Endodermal cell (in vitro differentiated cells): ENCODE measurements at regions not wholly inside any gene's neighbourhood (a gene's known extent, or its start where the extent isn't known, plus 50 kb on each side); places are given as distances from the start of the nearest gene placed in this dataset.

Source experiments
- DNase-seq: peaks from one replicate; pipeline ENCODE4 v3.0.0-alpha.2; 2017
- H3K27ac ChIP-seq: 2 replicates; pipeline ENCODE4 v1.5.1; 2013; ENCODE audit warnings: mild to moderate bottlenecking, low read depth, low read length, moderate library complexity
- H3K27me3 ChIP-seq: 2 replicates; pipeline ENCODE4 v1.6.1; 2013; ENCODE audit warnings: mild to moderate bottlenecking, low read length, moderate library complexity; ENCODE audit not compliant: insufficient read depth, control insufficient read depth, poor library complexity, severe bottlenecking
- H3K36me3 ChIP-seq: 2 replicates; pipeline ENCODE4 v1.7.0; 2013; ENCODE audit warnings: mild to moderate bottlenecking, low read length, moderate library complexity; ENCODE audit not compliant: control insufficient read depth, insufficient read depth
- H3K4me1 ChIP-seq: one replicate; pipeline ENCODE4 v1.7.0; 2013; ENCODE audit warnings: low read length; ENCODE audit not compliant: control insufficient read depth, insufficient read depth
- H3K4me3 ChIP-seq: 2 replicates; pipeline ENCODE4 v1.5.1; 2013; ENCODE audit warnings: mild to moderate bottlenecking, low read length, moderate library complexity
- H3K9ac ChIP-seq: 2 replicates; pipeline ENCODE4 v1.6.1; 2013; ENCODE audit warnings: mild to moderate bottlenecking, low read length, moderate library complexity; ENCODE audit not compliant: poor library complexity, severe bottlenecking; ENCODE audit errors: extremely low read depth
- H3K9me3 ChIP-seq: 2 replicates; pipeline ENCODE4 v1.6.1; 2013; ENCODE audit warnings: mild to moderate bottlenecking, low read length, moderate library complexity; ENCODE audit not compliant: control insufficient read depth
- H3K27ac Mint-ChIP-seq: 2 replicates; pipeline ENCODE4 v1.8.0; 2020; ENCODE audit warnings: mixed read lengths
- H3K27me3 Mint-ChIP-seq: 2 replicates; pipeline ENCODE4 v1.8.0; 2021; ENCODE audit warnings: mild to moderate bottlenecking, mixed read lengths; ENCODE audit not compliant: insufficient read depth
- H3K36me3 Mint-ChIP-seq: 2 replicates; pipeline ENCODE4 v1.8.0; 2020; ENCODE audit warnings: low read depth, mixed read lengths
- H3K4me1 Mint-ChIP-seq: 2 replicates; pipeline ENCODE4 v1.8.0; 2020; ENCODE audit warnings: mixed read lengths
- H3K4me3 Mint-ChIP-seq: 2 replicates; pipeline ENCODE4 v1.8.0; 2020; ENCODE audit warnings: mild to moderate bottlenecking, moderate library complexity, mixed read lengths
- H3K9me3 Mint-ChIP-seq: 2 replicates; pipeline ENCODE4 v1.8.0; 2020; ENCODE audit warnings: mild to moderate bottlenecking, mixed read lengths
- WGBS, 2 experiments: methylation state at CpG; one replicate each; pipeline versions ENCODE4 v1.1.5 to v1.1.7; 2013; ENCODE audit warnings: missing lambda C conversion rate in 2 of 2, mixed read lengths in 1 of 2; ENCODE audit not compliant: insufficient coverage in 1 of 2, insufficient read length in 1 of 2; 5-methylcytosine and 5-hydroxymethylcytosine counted together
- TF ChIP-seq, protein P1 (sequence below): fragments of 200-600 bp; sonication (generic); conservative IDR thresholded peaks from 2 replicates; pipeline ENCODE4 v1.5.0; 2021; ENCODE audit warnings: antibody characterized with exemption, mild to moderate bottlenecking

DNA sequence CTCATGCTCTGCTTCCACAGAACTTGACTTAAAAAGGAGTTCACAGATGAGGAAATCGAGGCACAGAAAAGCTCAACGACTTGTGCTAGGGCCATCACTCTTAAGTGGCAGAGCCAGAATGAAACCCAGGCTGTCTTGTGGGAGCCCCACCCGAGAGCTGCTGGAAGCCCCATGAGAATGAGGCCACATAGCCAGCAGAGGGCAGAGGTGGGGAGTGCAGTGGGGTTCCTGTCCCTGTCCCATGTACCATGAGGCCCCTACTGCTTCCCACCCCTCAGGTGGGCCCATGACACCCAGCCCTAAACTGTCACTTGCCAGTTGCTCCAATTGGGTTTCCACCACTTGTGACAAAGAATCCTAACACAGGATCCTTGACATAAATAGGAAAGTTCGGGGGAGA is 175.9 kb downstream of the IRS2 start:
- Mint-ChIP-seq H3K9me3 (no peaks in the 10 kb centered on the region), H3K4me3 (no peak overlapping the region), H3K4me1 (no peaks in the 10 kb centered on the region), H3K27ac (no peak overlapping the region), H3K36me3 (no peaks in the 10 kb centered on the region), H3K27me3 (no peaks in the 10 kb centered on the region)
- WGBS, 2 experiments, result 79 to 86% methylated on average over 3 to 4 of the region's 4 CpGs
- Histone ChIP-seq H3K9ac (no peak overlapping the region), H3K4me1 (no peaks in the 10 kb centered on the region), H3K27ac (no peak overlapping the region), H3K27me3 (no peaks in the 10 kb centered on the region), H3K36me3 (no peaks in the 10 kb centered on the region), H3K9me3 (no peaks in the 10 kb centered on the region), H3K4me3 (no peak overlapping the region)
- peak; percentile 84 for DNase-seq
- TF ChIP-seq, protein P1, sequence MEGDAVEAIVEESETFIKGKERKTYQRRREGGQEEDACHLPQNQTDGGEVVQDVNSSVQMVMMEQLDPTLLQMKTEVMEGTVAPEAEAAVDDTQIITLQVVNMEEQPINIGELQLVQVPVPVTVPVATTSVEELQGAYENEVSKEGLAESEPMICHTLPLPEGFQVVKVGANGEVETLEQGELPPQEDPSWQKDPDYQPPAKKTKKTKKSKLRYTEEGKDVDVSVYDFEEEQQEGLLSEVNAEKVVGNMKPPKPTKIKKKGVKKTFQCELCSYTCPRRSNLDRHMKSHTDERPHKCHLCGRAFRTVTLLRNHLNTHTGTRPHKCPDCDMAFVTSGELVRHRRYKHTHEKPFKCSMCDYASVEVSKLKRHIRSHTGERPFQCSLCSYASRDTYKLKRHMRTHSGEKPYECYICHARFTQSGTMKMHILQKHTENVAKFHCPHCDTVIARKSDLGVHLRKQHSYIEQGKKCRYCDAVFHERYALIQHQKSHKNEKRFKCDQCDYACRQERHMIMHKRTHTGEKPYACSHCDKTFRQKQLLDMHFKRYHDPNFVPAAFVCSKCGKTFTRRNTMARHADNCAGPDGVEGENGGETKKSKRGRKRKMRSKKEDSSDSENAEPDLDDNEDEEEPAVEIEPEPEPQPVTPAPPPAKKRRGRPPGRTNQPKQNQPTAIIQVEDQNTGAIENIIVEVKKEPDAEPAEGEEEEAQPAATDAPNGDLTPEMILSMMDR, result peak; percentile 81

DNA sequence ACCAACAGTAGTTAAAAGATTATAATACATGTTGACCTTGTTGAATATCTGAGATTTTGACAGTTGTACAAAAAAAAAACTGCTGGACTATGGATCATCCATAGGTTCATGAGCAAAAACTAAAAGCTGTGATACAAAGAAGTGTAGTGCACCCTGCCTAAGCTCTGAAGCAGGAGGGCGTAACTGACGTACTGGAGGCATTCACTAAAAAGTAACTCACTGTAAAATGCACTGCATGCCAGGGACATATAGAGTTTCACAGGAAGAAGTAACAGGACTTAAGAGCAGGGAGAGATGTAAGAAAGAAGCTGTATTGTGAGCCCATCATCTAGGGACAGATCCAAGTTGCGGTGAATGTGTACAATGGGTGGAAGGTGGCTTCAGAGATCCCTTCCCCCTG is 177.9 kb downstream of the IRS2 start:
- 94 to 95% methylated on average over 2 of the region's 3 CpGs for WGBS, 2 experiments
- no peak for DNase-seq
- Histone ChIP-seq H3K4me1 (no peaks in the 10 kb centered on the region), H3K9me3 (no peaks in the 10 kb centered on the region), H3K27ac (no peak overlapping the region), H3K27me3 (no peaks in the 10 kb centered on the region), H3K9ac (no peak overlapping the region), H3K4me3 (no peak overlapping the region), H3K36me3 (no peaks in the 10 kb centered on the region)
- TF ChIP-seq, protein P1, result no peak
- no peaks in the 10 kb centered on the region for H3K27me3 Mint-ChIP-seq
- no peak overlapping the region for H3K4me3 Mint-ChIP-seq
- H3K27ac Mint-ChIP-seq, result no peak overlapping the region
- H3K4me1 Mint-ChIP-seq, result no peaks in the 10 kb centered on the region
- no peaks in the 10 kb centered on the region for H3K36me3 Mint-ChIP-seq
- H3K9me3 Mint-ChIP-seq, result peaks cover 5% of the 10 kb centered on the region

DNA sequence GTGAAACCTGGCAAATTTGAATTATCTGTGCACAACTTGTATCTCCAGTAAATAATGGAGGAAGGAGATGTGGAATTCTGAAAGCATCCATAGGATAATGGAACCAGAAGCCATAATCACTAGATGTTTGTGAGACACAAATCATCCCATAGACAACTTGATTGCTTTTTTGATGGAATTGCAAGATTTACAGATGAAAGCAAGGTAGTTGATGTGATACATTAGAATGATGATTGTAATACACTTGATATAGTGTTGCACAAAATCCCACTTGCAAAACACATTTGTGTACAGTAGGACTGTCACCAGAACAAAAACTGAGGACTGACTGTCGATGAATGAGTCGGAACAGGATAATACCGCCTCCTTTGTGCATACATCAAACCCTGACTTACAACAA is 178.3 kb downstream of the IRS2 start:
- TF ChIP-seq, protein P1, result no peak
- no peaks in the 10 kb centered on the region for H3K36me3 Mint-ChIP-seq
- Histone ChIP-seq H3K4me3 (no peak overlapping the region), H3K36me3 (no peaks in the 10 kb centered on the region), H3K9ac (no peak overlapping the region), H3K27me3 (no peaks in the 10 kb centered on the region), H3K27ac (no peak overlapping the region), H3K4me1 (no peaks in the 10 kb centered on the region), H3K9me3 (no peaks in the 10 kb centered on the region)
- H3K4me3 Mint-ChIP-seq, result no peak overlapping the region
- peaks cover 5% of the 10 kb centered on the region for H3K9me3 Mint-ChIP-seq
- H3K27me3 Mint-ChIP-seq, result no peaks in the 10 kb centered on the region
- DNase-seq, result no peak
- no peak overlapping the region for H3K27ac Mint-ChIP-seq
- WGBS, 2 experiments, result 93 to 100% methylated on average over 2 to 3 of the region's 3 CpGs
- no peaks in the 10 kb centered on the region for H3K4me1 Mint-ChIP-seq
